H1 (cell line): ENCODE measurements at regions not wholly inside any gene's neighbourhood (a gene's known extent, or its start where the extent isn't known, plus 50 kb on each side); places are given as distances from the start of the nearest gene placed in this dataset.

Experiments
- KDM1A ChIP-seq: fragments of 200-600, 300-600 bp; sonication (generic); IDR thresholded peaks from 2 replicates; pipeline ENCODE4 v1.7.1; 2016; ENCODE audit warnings: mild to moderate bottlenecking, low read length, borderline replicate concordance
- NRF1 ChIP-seq: IDR thresholded peaks from 2 replicates; pipeline ENCODE4 v1.6.1; 2011; ENCODE audit warnings: mild to moderate bottlenecking, low read depth, low read length, improper control_type of control experiment
- POLR2AphosphoS5 ChIP-seq: IDR thresholded peaks from 2 replicates; pipeline ENCODE4 v1.6.1; 2011; ENCODE audit warnings: low read depth, low read length
- SAP30 ChIP-seq: fragments of 300-600 bp; sonication (generic); IDR thresholded peaks from 2 replicates; pipeline ENCODE4 v1.7.1; 2012; ENCODE audit warnings: low read length, moderate library complexity, mild to moderate bottlenecking, inconsistent platforms; ENCODE audit not compliant: insufficient read depth, insufficient replicate concordance
- SIN3A ChIP-seq, 2 experiments: IDR thresholded peaks in 1 of 2; conservative IDR thresholded peaks in 1 of 2; 2 replicates each; pipeline ENCODE4 v1.6.1; 2011 to 2012; ENCODE audit warnings: low read length in 2 of 2, improper control_type of control experiment in 1 of 2, low read depth in 1 of 2, mild to moderate bottlenecking in 1 of 2
- TAF1 ChIP-seq: IDR thresholded peaks from 2 replicates; pipeline ENCODE4 v1.6.1; 2011; ENCODE audit warnings: mild to moderate bottlenecking, low read depth, low read length

- no peak for TF ChIP-seq SAP30
- no peak for TF ChIP-seq POLR2AphosphoS5
- no peak for TF ChIP-seq SIN3A (conservative IDR thresholded peaks at IDR 0.05 in 1 of 2, IDR thresholded peaks at IDR 0.05 in 1 of 2; ENCODE audit: low read depth in 1 of 2, low read length in 2 of 2)
- TF ChIP-seq NRF1, result no peak
- TF ChIP-seq KDM1A, result no peak
- TF ChIP-seq TAF1, result no peak
Measured at GRCh38 chr11:130700092-130700491, 216.2 kb downstream of the SNX19 start (continued).
